H7 (cell line): ENCODE measurements at regions not wholly inside any gene's neighbourhood (a gene's known extent, or its start where the extent isn't known, plus 50 kb on each side); places are given as distances from the start of the nearest gene placed in this dataset.
"Not testable (repeated sequence)": the region's sequence is repeated elsewhere in the genome, so short reads cannot be mapped to it uniquely, and the experiment has no call there.

ENCODE experiments used
- DNase-seq: peaks from one replicate; pipeline ENCODE4 v3.0.0; 2012
- H3K27me3 ChIP-seq: 2 replicates; pipeline ENCODE4 v1.6.0; 2011; ENCODE audit warnings: mild to moderate bottlenecking, low read length; ENCODE audit not compliant: control insufficient read depth, insufficient read depth
- H3K36me3 ChIP-seq: replicated peaks from 2 replicates; pipeline ENCODE4 v1.5.1; 2011; ENCODE audit warnings: low read length; ENCODE audit not compliant: control insufficient read depth, insufficient read depth
- H3K4me3 ChIP-seq: 2 replicates; pipeline ENCODE4 v1.5.1; 2011; ENCODE audit warnings: low read depth, mild to moderate bottlenecking, control low read depth, low read length, moderate library complexity; ENCODE audit not compliant: insufficient read depth

- no peak overlapping the region for H3K4me3 ChIP-seq
- no peaks in the 10 kb centered on the region for H3K36me3 ChIP-seq
- no peaks in the 10 kb centered on the region for H3K27me3 ChIP-seq
- no peak for DNase-seq
Observed at GRCh38 chr4:118410138-118410537, 57.3 kb upstream of the PRSS12 start.

- H3K36me3 ChIP-seq = no peaks in the 10 kb centered on the region
- H3K4me3 ChIP-seq = no peak overlapping the region
- no peak for DNase-seq
- no peaks in the 10 kb centered on the region for H3K27me3 ChIP-seq
Observed at GRCh38 chr4:118417325-118417724, 64.5 kb upstream of the PRSS12 start.

GRCh38 chr4:118417800-118418199 lies 65.0 kb upstream of the PRSS12 start:
- not testable (repeated sequence) for H3K27me3 ChIP-seq, H3K4me3 ChIP-seq, DNase-seq, H3K36me3 ChIP-seq

- not testable (repeated sequence) for DNase-seq, H3K4me3 ChIP-seq, H3K27me3 ChIP-seq, H3K36me3 ChIP-seq
Observed at GRCh38 chr4:118418396-118418795, 65.6 kb upstream of the PRSS12 start.

GRCh38 chr4:118419626-118420025 lies 66.8 kb upstream of the PRSS12 start:
- not testable (repeated sequence) for H3K27me3 ChIP-seq, H3K36me3 ChIP-seq, H3K4me3 ChIP-seq, DNase-seq

- H3K4me3 ChIP-seq, DNase-seq, H3K27me3 ChIP-seq, H3K36me3 ChIP-seq: not testable (repeated sequence)
Observed at GRCh38 chr4:118424062-118424461, 71.3 kb upstream of the PRSS12 start.

GRCh38 chr4:118428881-118429280 lies 76.1 kb upstream of the PRSS12 start:
- not testable (repeated sequence) for H3K27me3 ChIP-seq, DNase-seq, H3K36me3 ChIP-seq, H3K4me3 ChIP-seq

- H3K27me3 ChIP-seq, DNase-seq, H3K36me3 ChIP-seq, H3K4me3 ChIP-seq: not testable (repeated sequence)
Observed at GRCh38 chr4:118432359-118432758, 79.6 kb upstream of the PRSS12 start.

GRCh38 chr4:118433612-118434375 lies 81.0 kb upstream of the PRSS12 start:
- H3K4me3 ChIP-seq, H3K27me3 ChIP-seq, DNase-seq, H3K36me3 ChIP-seq: not testable (repeated sequence)

- H3K4me3 ChIP-seq, H3K36me3 ChIP-seq, DNase-seq, H3K27me3 ChIP-seq: not testable (repeated sequence)
Observed at GRCh38 chr4:118435415-118435814, 82.6 kb upstream of the PRSS12 start.

GRCh38 chr4:118442115-118442837 lies 89.5 kb upstream of the PRSS12 start:
- DNase-seq, H3K27me3 ChIP-seq, H3K36me3 ChIP-seq, H3K4me3 ChIP-seq: not testable (repeated sequence)

GRCh38 chr4:118447397-118447796 lies 94.6 kb upstream of the PRSS12 start:
- not testable (repeated sequence) for H3K27me3 ChIP-seq, H3K4me3 ChIP-seq, DNase-seq, H3K36me3 ChIP-seq

GRCh38 chr4:118454857-118455256 lies 102.1 kb upstream of the PRSS12 start:
- H3K4me3 ChIP-seq, H3K36me3 ChIP-seq, DNase-seq, H3K27me3 ChIP-seq: not testable (repeated sequence)

- not testable (repeated sequence) for H3K4me3 ChIP-seq, H3K36me3 ChIP-seq, DNase-seq, H3K27me3 ChIP-seq
Observed at GRCh38 chr4:118461435-118461834, 108.6 kb upstream of the PRSS12 start.

- not testable (repeated sequence) for H3K27me3 ChIP-seq, H3K36me3 ChIP-seq, DNase-seq, H3K4me3 ChIP-seq
Observed at GRCh38 chr4:118465831-118466230, 113.0 kb upstream of the PRSS12 start.
